ENCODE measurements at regions not wholly inside any gene's neighbourhood (a gene's known extent, or its start where the extent isn't known, plus 50 kb on each side); places are given as distances from the start of the nearest gene placed in this dataset.

- TF ChIP-seq EZH2 (IDR thresholded peaks at IDR 0.05; ENCODE audit: low read length) (no peak), CTCF (optimal IDR thresholded peaks at IDR 0.05 in 1 of 3, IDR thresholded peaks at IDR 0.05 in 1 of 3, conservative IDR thresholded peaks at IDR 0.05 in 1 of 3; ENCODE audit: extremely low read depth in 1 of 3, insufficient read depth in 2 of 3, low read length in 3 of 3) (no peak)
- FAIRE-seq (no peak), DNase-seq (ENCODE audit: low read depth, low spot score) (no peak)
- Histone ChIP-seq H3K4me1 (ENCODE audit: control insufficient read depth, extremely low read depth, insufficient read depth, low read length) (no peaks in the 10 kb centered on the region), H3K9me3 (ENCODE audit: control insufficient read depth, low read depth, low read length) (no peaks in the 10 kb centered on the region), H3K4me2 (ENCODE audit: control insufficient read depth, extremely low read depth, insufficient read depth, low read depth, low read length) (no peak overlapping the region), H3K36me3 (ENCODE audit: control insufficient read depth in 2 of 2, extremely low read depth in 1 of 2, insufficient read depth in 2 of 2, low read length in 2 of 2) (no peaks in the 10 kb centered on the region), H3K9me1 (ENCODE audit: control insufficient read depth, extremely low read depth, insufficient read depth, low read length) (no peaks in the 10 kb centered on the region), H3K9ac (ENCODE audit: control insufficient read depth, extremely low read depth, insufficient read depth, low read length) (no peak overlapping the region), H3K27me3 (ENCODE audit: control insufficient read depth, extremely low read depth, insufficient read depth, low read length) (no peaks in the 10 kb centered on the region), H2AFZ (ENCODE audit: control insufficient read depth, low read length) (no peak overlapping the region), H3K27ac (ENCODE audit: control insufficient read depth, insufficient read depth, low read length) (no peak overlapping the region), H4K20me1 (ENCODE audit: control insufficient read depth, extremely low read depth, insufficient read depth, low read length) (no peaks in the 10 kb centered on the region), H3K79me2 (ENCODE audit: control insufficient read depth, insufficient read depth, low read length) (no peaks in the 10 kb centered on the region), H3K4me3 (ENCODE audit: control insufficient read depth in 2 of 3, extremely low read depth in 1 of 3, insufficient read depth in 2 of 3, low read depth in 1 of 3, low read length in 3 of 3) (no peak overlapping the region)
- dilution Hi-C loops (cut with MboI; ENCODE audit: extremely low pct_ligation_motif_present, low sequenced_read_pairs), result no loop called here
These were observed 79.3 kb upstream of the SLC24A5 start for GRCh38 chr15:48041454-48041853.

- Histone ChIP-seq H3K4me1 (ENCODE audit: control insufficient read depth, extremely low read depth, insufficient read depth, low read length) (no peaks in the 10 kb centered on the region), H3K9ac (ENCODE audit: control insufficient read depth, extremely low read depth, insufficient read depth, low read length) (no peak overlapping the region), H3K36me3 (ENCODE audit: control insufficient read depth in 2 of 2, extremely low read depth in 1 of 2, insufficient read depth in 2 of 2, low read length in 2 of 2) (no peaks in the 10 kb centered on the region), H4K20me1 (ENCODE audit: control insufficient read depth, extremely low read depth, insufficient read depth, low read length) (no peaks in the 10 kb centered on the region), H3K27ac (ENCODE audit: control insufficient read depth, insufficient read depth, low read length) (no peak overlapping the region), H3K4me3 (ENCODE audit: control insufficient read depth in 2 of 3, extremely low read depth in 1 of 3, insufficient read depth in 2 of 3, low read depth in 1 of 3, low read length in 3 of 3) (no peak overlapping the region), H3K27me3 (ENCODE audit: control insufficient read depth, extremely low read depth, insufficient read depth, low read length) (no peaks in the 10 kb centered on the region), H3K9me3 (ENCODE audit: control insufficient read depth, low read depth, low read length) (no peaks in the 10 kb centered on the region), H3K9me1 (ENCODE audit: control insufficient read depth, extremely low read depth, insufficient read depth, low read length) (no peaks in the 10 kb centered on the region), H3K4me2 (ENCODE audit: control insufficient read depth, extremely low read depth, insufficient read depth, low read depth, low read length) (no peak overlapping the region), H2AFZ (ENCODE audit: control insufficient read depth, low read length) (no peak overlapping the region), H3K79me2 (ENCODE audit: control insufficient read depth, insufficient read depth, low read length) (no peaks in the 10 kb centered on the region)
- DNase-seq (ENCODE audit: low read depth, low spot score) (no peak), FAIRE-seq (no peak)
- TF ChIP-seq EZH2 (IDR thresholded peaks at IDR 0.05; ENCODE audit: low read length) (no peak), CTCF (optimal IDR thresholded peaks at IDR 0.05 in 1 of 3, IDR thresholded peaks at IDR 0.05 in 1 of 3, conservative IDR thresholded peaks at IDR 0.05 in 1 of 3; ENCODE audit: extremely low read depth in 1 of 3, insufficient read depth in 2 of 3, low read length in 3 of 3) (no peak)
- dilution Hi-C loops (cut with MboI; ENCODE audit: extremely low pct_ligation_motif_present, low sequenced_read_pairs), result no loop called here
These were observed 73.9 kb upstream of the SLC24A5 start for GRCh38 chr15:48046813-48047438.
